ENCODE measurements at regions not wholly inside any gene's neighbourhood (a gene's known extent, or its start where the extent isn't known, plus 50 kb on each side); places are given as distances from the start of the nearest gene placed in this dataset.

- H2AFZ ChIP-seq (ENCODE audit: low read depth, low read length): no peak overlapping the region
- no peaks in the 10 kb centered on the region for H3K79me2 ChIP-seq (ENCODE audit: control insufficient read depth, insufficient read depth, low read length)
- BruUV-seq (replicated peaks): no TSS peak
- H3K9ac ChIP-seq (replicated peaks; ENCODE audit: extremely low read depth, insufficient read depth, low read length): no peak overlapping the region
- H3K27ac ChIP-seq (ENCODE audit: insufficient read depth, low read depth, low read length): no peak overlapping the region
- ChIA-PET CTCF (interaction anchor here (0.7 kb wide), 1 partner anchor 12 kb away, joined by 3 read pairs; no protein-coding TSS in a partner anchor), POLR2A (no interaction called here)
- intact Hi-C loops (cut with micrococcal nuclease) (no loop called here), dilution Hi-C loops (cut with MboI; ENCODE audit: extremely low pct_ligation_motif_present, low sequenced_read_pairs) (no loop called here)
- FAIRE-seq (no peak), DNase-seq (ENCODE audit: low read depth, low spot score) (no peak)
- no peaks in the 10 kb centered on the region for H3K4me1 ChIP-seq (ENCODE audit: control insufficient read depth, extremely low read depth, insufficient read depth, low read length)
- H3K9me3 ChIP-seq (replicated peaks; ENCODE audit: control insufficient read depth, insufficient read depth, low read length): peaks cover 5% of the 10 kb centered on the region
- no peaks in the 10 kb centered on the region for H3K9me1 ChIP-seq (replicated peaks; ENCODE audit: control insufficient read depth, extremely low read depth, insufficient read depth, low read length)
- H3K36me3 ChIP-seq (ENCODE audit: control insufficient read depth in 2 of 2, extremely low read depth in 1 of 2, insufficient read depth in 2 of 2, low read length in 2 of 2): no peaks in the 10 kb centered on the region
- H3K4me3 ChIP-seq (replicated peaks in 1 of 3; ENCODE audit: insufficient read depth in 1 of 3, low read depth in 1 of 3, low read length in 3 of 3): no peak overlapping the region
- no peak overlapping the region for H3K4me2 ChIP-seq (ENCODE audit: insufficient read depth, low read length)
- TF ChIP-seq JUN (IDR thresholded peaks at IDR 0.05; ENCODE audit: borderline replicate concordance, insufficient read depth, insufficient read length, low read depth): no peak
- TF ChIP-seq FOS (IDR thresholded peaks at IDR 0.05; ENCODE audit: borderline replicate concordance, insufficient read depth, low read length): no peak
- TF ChIP-seq POLR2A (IDR thresholded peaks at IDR 0.05; ENCODE audit: low read depth, low read length): no peak
- no peak for TF ChIP-seq GATA2 (IDR thresholded peaks at IDR 0.05; ENCODE audit: insufficient read depth, insufficient read length, low read depth, low read length)
- no peak for TF ChIP-seq MAX (IDR thresholded peaks at IDR 0.05; ENCODE audit: insufficient read depth, insufficient read length)
- no peak for TF ChIP-seq POLR2AphosphoS5 (IDR thresholded peaks at IDR 0.05; ENCODE audit: insufficient read depth, low read depth, low read length)
- no peak for TF ChIP-seq CTCF (IDR thresholded peaks at IDR 0.05; ENCODE audit: extremely low read depth in 1 of 2, insufficient read depth in 1 of 2, low read depth in 1 of 2, low read length in 2 of 2)
- no peak for TF ChIP-seq EZH2 (IDR thresholded peaks at IDR 0.05; ENCODE audit: borderline replicate concordance, low read depth, low read length, severe bottlenecking)
- no peak for TF ChIP-seq MYC (IDR thresholded peaks at IDR 0.05; ENCODE audit: low read depth, low read length)
- H3K27me3 ChIP-seq (ENCODE audit: control insufficient read depth in 2 of 2, insufficient read depth in 2 of 2, low read length in 2 of 2): no peaks in the 10 kb centered on the region
- no peaks in the 10 kb centered on the region for H4K20me1 ChIP-seq (replicated peaks; ENCODE audit: control insufficient read depth, extremely low read depth, insufficient read depth, low read length)
Measured at GRCh38 chr17:53765609-53766008, 57.1 kb upstream of the KIF2B start.
